ENCODE measurements at regions not wholly inside any gene's neighbourhood (a gene's known extent, or its start where the extent isn't known, plus 50 kb on each side); places are given as distances from the start of the nearest gene placed in this dataset.
A peak's percentile ranks its signal among the peaks of the same experiment; 100 is the strongest.

GRCh38 chr10:24778298-24778697 lies 54.6 kb upstream of the ARHGAP21 start:
- Histone ChIP-seq H3K4me1 (ENCODE audit: insufficient read depth, low read length) (no peaks in the 10 kb centered on the region), H3K4me3 (replicated peaks in 1 of 3; ENCODE audit: insufficient read depth in 1 of 3, low read depth in 2 of 3, low read length in 3 of 3) (no peak overlapping the region), H3K9me3 (ENCODE audit: low read length) (no peaks in the 10 kb centered on the region), H3K36me3 (replicated peaks in 1 of 2; ENCODE audit: control insufficient read depth in 1 of 2, insufficient read depth in 2 of 2, low read length in 2 of 2) (no peaks in the 10 kb centered on the region), H3K4me2 (ENCODE audit: low read depth, low read length) (no peak overlapping the region), H3K27me3 (ENCODE audit: control insufficient read depth in 1 of 2, insufficient read depth in 2 of 2, low read length in 2 of 2) (no peaks in the 10 kb centered on the region), H3K9ac (ENCODE audit: insufficient read depth, low read depth, low read length) (no peak overlapping the region), H3K27ac (ENCODE audit: extremely low read length, insufficient read depth, low read length) (no peak overlapping the region), H4K20me1 (ENCODE audit: insufficient read depth, low read length) (no peaks in the 10 kb centered on the region), H2AFZ (ENCODE audit: low read length) (no peak overlapping the region), H3K79me2 (ENCODE audit: insufficient read depth, low read length) (no peaks in the 10 kb centered on the region)
- FAIRE-seq: no peak
- no peak for DNase-seq (ENCODE audit: low spot score)
- no TSS peak for BruUV-seq (replicated peaks)
- WGBS (ENCODE audit: low lambda C conversion rate): 83% methylated on average over 7 of the region's 7 CpGs
- intact Hi-C loops (cut with micrococcal nuclease; ENCODE audit: unreplicated experiment) (no loop called here), in situ Hi-C loops (cut with HindIII; ENCODE audit: extremely low pct_ligation_motif_present, low pct_unique_long_range_greater_than_20kb) (no loop called here)
- CTCF ChIA-PET (ENCODE audit: low intra/inter-chr PET ratio, low total read pairs): no interaction called here
- POLR2A ChIA-PET: no interaction called here
- ATAC-seq: no peak
- peak; percentile 39; the same call in 1 of the 2 replicates for TF ChIP-seq ZBTB40 (IDR thresholded peaks at IDR 0.05)
- TF ChIP-seq ZBTB40 (CRISPR knock-in tag; IDR thresholded peaks at IDR 0.05): peak; percentile 60; the same call in 1 of the 2 replicates
- TF ChIP-seq ZNF292 (CRISPR knock-in tag; IDR thresholded peaks at IDR 0.05; ENCODE audit: borderline replicate concordance, low read depth): no peak
